ENCODE measurements at regions not wholly inside any gene's neighbourhood (a gene's known extent, or its start where the extent isn't known, plus 50 kb on each side); places are given as distances from the start of the nearest gene placed in this dataset.

DNA sequence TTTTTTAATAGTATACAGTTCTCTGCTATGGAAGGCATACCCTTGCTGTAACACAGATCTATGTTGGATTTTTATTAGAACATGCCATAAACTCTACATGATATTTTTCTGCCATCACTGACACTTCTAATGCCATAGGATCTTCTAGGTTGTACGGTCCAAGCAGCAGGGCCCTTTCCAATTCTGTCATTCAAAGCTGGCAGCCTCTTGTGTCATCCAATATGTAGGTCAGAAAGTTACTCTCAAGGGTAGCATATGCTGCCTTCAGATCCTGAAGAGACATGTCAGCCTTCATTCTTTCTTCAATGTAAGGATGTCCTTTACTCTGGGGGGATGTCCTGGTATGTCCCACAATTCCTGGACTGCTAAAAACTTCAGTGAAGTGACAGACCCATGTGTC lies 629.2 kb upstream of the USP24 start:
- DNase-seq: no peak

GRCh38 chr1:55839626-55840025 lies 624.5 kb upstream of the USP24 start:
- no peak for DNase-seq

DNA sequence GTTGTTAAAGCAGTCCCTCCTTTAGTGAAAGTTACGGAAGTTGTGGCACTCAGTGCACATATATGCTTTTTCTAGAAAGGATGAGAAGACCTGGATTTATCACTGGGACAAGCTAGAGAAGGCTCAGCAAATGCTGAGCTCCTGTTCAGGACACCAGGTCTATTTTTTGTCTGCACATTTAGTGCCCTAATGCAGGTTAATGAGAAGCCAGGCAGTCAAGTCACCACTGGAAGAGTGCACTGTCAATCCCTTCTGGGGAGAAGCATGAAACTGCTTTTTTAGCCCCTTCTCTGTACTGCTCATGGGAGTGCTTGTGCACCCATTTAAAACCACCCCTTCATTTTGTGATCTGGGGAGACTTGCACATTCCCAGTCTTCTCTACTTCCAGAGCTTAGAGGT lies 624.1 kb upstream of the USP24 start:
- no peak for DNase-seq

DNA sequence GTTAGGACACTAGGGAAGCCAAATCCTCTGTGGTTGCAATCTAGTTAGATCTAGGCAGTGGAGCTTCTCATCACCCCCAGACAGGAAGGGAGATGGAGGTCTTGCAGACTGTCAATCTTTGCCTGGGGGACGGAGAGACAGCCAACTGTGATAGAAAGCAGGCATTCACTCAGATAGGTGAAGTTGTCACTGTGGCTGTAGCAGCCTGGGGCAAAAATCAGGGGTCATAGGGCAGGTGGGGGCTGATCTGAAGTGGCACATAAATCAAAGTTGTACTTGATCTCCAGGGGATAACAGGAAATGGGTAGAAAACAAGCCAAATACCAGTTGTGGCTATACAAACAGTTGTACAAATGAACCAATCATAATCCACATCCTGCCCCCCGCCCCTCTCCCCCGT lies 620.9 kb upstream of the USP24 start:
- DNase-seq: peak; percentile 2

DNA sequence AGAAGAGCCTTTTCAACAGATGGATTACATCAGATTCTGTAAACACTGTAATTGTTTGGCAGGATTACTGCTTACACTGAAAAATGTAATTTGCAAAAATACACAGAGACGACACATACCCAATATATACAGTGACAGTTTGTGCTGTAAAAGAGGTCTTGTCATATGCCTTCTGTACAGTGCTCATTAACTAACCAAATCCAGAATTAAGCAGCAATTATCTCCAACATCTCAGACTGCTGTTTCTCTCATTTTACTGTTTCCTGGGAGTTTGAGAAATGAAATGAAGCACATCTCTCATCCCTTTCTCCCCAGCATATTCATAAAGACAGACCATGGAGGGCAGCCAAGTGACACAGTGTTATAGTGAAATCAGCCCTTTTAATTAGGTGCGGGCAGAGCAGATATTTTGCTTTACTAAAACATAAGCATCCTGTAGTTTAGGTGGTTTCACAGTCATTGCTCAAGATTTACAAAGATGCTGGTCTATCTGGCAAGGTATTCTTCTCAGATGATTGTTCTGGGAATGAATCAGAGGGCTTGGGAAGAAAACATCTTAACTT lies 618.4 kb upstream of the USP24 start:
- no peak for DNase-seq

GRCh38 chr1:55831759-55832158 lies 616.6 kb upstream of the USP24 start:
- no peak for DNase-seq

DNA sequence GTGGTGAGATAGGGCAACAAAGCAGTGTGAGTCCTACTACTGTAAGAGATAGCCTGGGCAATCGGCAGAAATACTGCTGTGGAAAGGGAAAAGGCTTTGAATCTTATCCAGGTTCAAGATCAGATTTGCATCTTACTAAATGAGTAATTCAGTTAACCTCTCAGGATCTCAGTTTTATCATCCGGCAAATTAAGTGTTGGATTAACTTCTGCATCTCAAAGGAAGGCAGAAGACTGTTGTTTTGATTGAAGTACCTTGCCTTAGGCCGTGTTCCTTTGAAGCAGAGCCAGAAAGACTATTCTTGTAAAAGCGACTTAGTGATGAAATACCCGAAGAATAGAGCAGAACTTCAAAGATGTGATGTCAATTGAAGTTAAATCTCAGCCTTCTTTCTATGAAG lies 612.9 kb upstream of the USP24 start:
- no peak for DNase-seq

DNA sequence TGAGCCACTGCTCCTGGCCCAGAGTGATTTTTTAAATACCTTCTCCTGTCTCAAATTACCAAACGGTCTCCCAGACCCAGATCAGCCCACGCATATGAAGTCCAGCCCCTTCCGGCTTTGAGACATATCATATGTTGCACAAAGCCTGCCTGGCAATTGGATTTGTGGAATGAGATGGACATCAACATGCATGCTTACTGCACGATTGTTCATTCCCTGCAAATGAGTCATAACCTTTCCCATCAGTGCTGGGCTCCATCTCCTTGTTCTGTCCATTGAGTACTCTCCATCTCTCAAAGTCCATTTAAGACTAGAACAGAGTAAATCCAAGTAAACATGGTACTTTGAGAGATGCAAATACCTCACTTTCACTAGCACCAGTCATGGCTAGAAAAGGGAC lies 612.2 kb upstream of the USP24 start:
- DNase-seq: no peak

- DNase-seq: no peak
Observed at GRCh38 chr1:55826381-55827080, 611.4 kb upstream of the USP24 start.

- DNase-seq: no peak
Observed at GRCh38 chr1:55825461-55825860, 610.3 kb upstream of the USP24 start.

DNA sequence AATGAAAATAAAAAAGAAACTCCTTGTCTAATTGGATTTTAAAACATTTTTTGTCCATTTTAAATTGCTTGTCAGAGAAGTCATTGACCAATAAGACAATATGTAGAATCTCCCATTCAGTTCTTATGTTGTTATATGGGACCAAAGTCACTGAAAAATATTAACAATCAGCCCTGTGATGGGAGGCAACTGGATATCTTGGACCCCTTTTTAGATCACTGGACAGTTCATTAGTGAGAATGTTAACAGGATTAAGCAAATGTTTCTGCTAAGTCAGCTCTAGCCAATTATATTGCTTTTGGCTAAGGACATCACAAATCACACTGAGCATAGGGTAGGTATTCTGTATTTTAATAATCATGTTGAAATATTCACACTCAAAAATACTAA lies 609.1 kb upstream of the USP24 start:
- no peak for DNase-seq

GRCh38 chr1:55823541-55824250 lies 608.5 kb upstream of the USP24 start:
- DNase-seq: no peak

DNA sequence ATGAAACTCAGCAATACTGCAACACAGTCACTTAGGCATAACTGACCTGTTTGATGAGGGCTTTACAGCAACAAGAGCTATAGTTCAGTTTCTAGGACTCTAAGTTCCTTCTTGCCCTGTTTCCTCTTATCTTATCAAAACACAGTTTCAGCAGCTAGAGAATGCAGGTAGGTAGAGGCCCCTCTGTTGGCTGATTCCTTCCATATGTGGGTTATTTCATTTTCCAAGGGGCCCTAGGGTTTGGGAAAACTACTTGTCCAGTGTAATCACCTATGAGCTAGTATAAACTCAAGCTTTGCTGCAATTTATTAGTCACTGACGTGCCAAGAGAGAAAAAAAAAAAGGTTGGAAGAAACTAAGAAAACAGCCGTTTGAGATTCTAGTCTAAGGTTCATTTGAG lies 607.7 kb upstream of the USP24 start:
- DNase-seq: no peak

GRCh38 chr1:55821234-55821633 lies 606.1 kb upstream of the USP24 start:
- peak; percentile 9 for DNase-seq

DNA sequence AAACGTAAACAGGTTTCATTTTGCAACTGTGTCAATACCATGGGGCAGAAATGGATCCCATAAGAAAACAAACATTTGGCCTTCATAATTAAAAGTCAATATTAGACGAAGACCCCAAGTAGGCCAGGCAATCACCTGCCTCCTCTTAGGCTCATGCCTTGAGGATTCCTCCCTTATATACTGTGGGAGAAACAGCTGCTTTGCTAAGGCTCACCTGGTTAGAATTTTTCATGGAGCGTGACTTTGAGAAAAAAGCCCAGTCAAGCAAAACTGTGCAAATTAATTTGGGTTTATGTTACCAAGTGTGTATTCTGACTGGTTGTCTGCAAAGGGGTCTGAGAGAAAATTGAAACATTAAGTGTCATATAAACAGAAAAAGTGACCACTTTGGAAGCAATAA lies 605.3 kb upstream of the USP24 start:
- peak; percentile 71 for DNase-seq

GRCh38 chr1:55819011-55819410 lies 603.8 kb upstream of the USP24 start:
- DNase-seq: no peak

- peak; percentile 1 for DNase-seq
Observed at GRCh38 chr1:55816456-55817426, 601.6 kb upstream of the USP24 start.

DNA sequence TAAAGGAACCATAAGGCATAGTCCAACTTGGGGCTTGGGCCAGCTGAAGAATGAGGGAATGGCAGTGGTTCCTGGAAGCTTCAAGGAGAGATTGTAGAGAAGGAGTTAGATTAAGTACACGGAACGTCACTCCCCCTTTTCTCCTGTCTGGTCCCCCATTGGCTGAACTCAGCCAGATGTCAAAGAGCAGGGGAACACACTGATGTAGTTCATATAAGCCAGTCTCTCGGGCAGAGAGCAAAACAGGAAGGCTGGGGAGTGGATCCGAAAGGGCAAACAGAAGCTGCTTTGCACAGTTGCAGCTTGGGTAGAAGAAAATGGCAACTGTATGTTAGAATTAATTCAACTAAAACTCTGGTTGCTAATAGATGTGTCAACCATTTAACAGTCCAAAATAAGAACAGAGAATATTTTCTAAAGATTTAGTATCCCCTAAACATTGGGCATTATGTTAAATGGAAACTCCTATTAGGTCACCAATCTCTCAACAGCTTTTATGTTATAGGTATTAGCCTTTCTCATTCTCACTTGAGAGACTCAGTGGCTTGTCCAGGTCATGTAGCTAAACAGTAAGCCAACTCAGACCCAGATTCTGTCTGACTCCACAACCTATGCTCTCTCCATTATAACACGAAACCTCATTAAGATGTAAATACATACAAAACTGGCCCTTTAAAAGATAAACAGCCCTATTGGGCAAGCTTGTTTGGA lies 600.7 kb upstream of the USP24 start:
- no peak for DNase-seq

- DNase-seq: no peak
Observed at GRCh38 chr1:55814967-55815366, 599.8 kb upstream of the USP24 start.

DNA sequence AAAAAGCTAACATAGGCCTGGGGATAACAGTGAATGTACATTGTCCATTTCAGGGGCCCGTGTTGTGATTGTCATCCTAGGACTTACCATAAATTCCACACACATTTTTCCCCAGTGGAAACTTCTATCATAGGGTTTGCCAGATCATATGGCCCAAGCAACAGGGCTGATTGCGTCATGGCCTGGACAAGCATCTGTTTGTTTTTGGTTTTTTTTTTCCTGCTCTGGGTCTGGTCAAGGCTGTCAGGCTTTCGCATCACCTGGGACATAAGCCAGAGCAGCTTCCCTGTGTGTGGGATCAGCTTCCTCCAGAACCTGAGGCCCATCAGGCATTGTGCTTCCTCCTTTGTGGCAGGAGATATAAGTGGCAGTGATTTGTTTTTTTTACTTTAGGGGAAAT lies 598.5 kb upstream of the USP24 start:
- DNase-seq: no peak

DNA sequence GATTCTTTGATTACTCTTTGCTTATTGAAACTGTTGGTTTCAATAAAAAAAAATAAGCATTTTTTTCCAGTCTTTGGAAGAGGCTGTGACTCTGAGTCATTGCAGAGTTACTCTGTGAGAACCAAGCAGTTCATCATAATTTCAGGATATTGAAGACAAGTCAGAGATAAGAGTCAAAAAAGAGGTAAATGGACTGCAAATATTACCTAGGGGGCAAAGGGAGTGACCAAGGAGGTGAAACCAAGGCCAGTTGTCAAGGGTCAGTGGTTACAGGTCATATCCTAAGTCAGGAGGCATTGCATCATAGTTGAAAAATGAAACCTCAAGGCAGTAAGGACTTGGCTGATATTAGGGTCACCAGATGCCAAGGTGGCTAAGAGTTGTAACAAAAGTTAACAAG lies 597.1 kb upstream of the USP24 start:
- DNase-seq: no peak

DNA sequence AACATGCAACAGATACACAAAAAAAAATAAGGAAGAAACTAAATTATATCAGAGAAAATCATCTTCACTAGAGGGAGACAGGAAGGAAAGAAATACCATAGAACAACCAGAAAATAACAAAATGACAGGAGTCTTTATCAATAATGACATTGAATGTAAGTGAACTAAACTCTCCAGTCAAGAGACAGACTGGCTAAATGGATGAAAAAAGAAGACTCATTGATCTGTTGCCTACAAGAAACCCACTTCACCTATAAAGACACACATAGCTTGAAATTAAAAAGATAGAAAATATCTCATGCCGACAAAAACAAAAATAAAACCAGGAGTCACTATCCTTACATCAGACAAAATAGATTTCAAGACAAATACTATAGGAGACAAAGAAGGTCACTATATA lies 593.1 kb upstream of the USP24 start:
- no peak for DNase-seq

DNA sequence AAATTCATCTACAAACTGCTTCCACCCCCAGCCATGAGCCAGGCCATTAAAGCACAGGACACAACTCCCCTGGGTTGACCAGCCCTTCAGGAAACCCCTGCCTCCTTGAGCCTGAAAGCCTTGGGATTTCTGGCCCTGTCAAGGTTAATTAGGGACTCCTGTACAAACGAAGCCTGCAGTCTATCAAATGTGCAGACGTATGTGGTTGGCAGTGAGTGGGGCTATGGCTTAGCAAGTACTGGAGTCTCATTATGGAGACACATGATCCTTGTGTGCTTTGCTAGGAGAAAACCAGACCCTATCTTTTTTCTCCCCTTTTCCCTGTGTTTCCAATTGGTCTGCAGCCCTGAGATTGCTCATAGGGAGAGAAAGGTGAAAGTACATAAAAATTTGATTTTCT lies 588.3 kb upstream of the USP24 start:
- no peak for DNase-seq

Data from NCI-H69 (cell line).